ENCODE measurements at regions not wholly inside any gene's neighbourhood (a gene's known extent, or its start where the extent isn't known, plus 50 kb on each side); places are given as distances from the start of the nearest gene placed in this dataset.

DNA sequence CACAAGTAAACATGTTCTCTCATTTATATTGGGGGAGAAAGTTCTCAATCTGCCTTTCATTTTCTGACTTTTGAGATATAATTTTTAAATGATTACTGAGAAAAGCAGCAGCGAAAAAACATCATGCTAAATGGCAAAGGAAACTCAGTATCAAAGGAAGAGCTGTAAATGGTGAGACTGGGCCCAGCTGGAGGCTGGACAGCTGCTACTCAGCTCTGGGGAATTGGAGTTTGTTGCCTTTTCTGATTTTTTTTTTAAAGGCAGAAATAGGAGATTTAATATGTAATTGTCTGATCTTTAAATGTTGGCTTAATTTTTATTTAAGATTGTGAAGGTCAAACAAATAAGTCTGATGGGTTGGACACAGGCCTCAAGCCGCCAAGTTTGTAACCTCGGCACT lies 137.1 kb upstream of the TACR1 start:
- DNase-seq: no peak
- Histone ChIP-seq H3K9me3 (replicated peaks) (no peaks in the 10 kb centered on the region), H3K4me3 (no peak overlapping the region), H3K27ac (replicated peaks) (no peak overlapping the region), H3K36me3 (no peaks in the 10 kb centered on the region), H3K4me1 (no peaks in the 10 kb centered on the region), H3K27me3 (ENCODE audit: low read depth) (no peaks in the 10 kb centered on the region)
- TF ChIP-seq, protein P1, sequence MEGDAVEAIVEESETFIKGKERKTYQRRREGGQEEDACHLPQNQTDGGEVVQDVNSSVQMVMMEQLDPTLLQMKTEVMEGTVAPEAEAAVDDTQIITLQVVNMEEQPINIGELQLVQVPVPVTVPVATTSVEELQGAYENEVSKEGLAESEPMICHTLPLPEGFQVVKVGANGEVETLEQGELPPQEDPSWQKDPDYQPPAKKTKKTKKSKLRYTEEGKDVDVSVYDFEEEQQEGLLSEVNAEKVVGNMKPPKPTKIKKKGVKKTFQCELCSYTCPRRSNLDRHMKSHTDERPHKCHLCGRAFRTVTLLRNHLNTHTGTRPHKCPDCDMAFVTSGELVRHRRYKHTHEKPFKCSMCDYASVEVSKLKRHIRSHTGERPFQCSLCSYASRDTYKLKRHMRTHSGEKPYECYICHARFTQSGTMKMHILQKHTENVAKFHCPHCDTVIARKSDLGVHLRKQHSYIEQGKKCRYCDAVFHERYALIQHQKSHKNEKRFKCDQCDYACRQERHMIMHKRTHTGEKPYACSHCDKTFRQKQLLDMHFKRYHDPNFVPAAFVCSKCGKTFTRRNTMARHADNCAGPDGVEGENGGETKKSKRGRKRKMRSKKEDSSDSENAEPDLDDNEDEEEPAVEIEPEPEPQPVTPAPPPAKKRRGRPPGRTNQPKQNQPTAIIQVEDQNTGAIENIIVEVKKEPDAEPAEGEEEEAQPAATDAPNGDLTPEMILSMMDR (IDR thresholded peaks at IDR 0.05; ENCODE audit: borderline replicate concordance): no peak
- intact Hi-C loops (cut with micrococcal nuclease): no loop called here

DNA sequence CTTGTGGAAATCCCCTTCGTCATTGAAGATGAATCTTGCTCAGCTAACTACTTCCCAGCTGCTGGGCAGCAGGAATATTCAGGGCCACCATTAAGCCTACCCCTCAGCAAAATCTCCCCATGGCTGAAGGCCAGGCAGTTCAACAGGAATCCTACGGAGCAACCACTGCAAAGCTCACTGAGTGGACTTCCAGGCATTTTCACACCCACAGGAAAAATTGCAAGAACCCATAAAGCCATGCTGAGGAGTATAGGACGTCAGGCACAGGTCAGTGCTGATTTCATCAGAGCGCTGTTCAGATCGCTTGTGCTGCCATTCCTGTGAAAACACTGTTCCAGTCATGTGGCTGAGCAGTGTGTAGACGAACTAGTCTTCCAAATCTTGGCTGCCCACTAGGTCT lies 134.8 kb upstream of the TACR1 start:
- Histone ChIP-seq H3K9me3 (replicated peaks) (no peaks in the 10 kb centered on the region), H3K27me3 (ENCODE audit: low read depth) (no peaks in the 10 kb centered on the region), H3K36me3 (no peaks in the 10 kb centered on the region), H3K4me1 (no peaks in the 10 kb centered on the region), H3K4me3 (no peak overlapping the region), H3K27ac (replicated peaks) (no peak overlapping the region)
- DNase-seq: no peak
- intact Hi-C loops (cut with micrococcal nuclease): no loop called here
- TF ChIP-seq, protein P1 (IDR thresholded peaks at IDR 0.05; ENCODE audit: borderline replicate concordance): no peak

DNA sequence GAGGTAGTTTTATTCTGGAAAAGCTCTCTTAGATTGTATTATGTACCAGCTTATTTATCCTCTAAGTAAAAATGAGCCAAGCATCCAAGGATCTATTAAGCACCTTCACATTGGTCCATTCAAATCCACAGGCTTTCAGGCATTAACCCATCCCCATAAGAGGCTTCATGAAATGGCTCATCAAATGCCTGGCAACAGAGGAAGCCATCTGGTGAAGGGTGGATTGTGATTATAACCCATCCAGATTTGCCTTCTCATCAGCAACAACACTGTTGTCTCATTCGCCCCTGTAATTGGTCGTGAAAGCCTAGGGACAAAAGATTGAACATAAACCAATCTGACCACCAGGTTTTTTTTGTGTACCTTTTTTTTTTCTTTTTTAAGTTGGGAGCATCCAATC lies 134.3 kb upstream of the TACR1 start:
- no peak for DNase-seq
- H3K27me3 ChIP-seq (ENCODE audit: low read depth): no peaks in the 10 kb centered on the region
- H3K4me1 ChIP-seq: no peaks in the 10 kb centered on the region
- no peaks in the 10 kb centered on the region for H3K9me3 ChIP-seq (replicated peaks)
- H3K36me3 ChIP-seq: no peaks in the 10 kb centered on the region
- intact Hi-C loops (cut with micrococcal nuclease): no loop called here
- H3K4me3 ChIP-seq: no peak overlapping the region
- H3K27ac ChIP-seq (replicated peaks): no peak overlapping the region
- TF ChIP-seq, protein P1 (IDR thresholded peaks at IDR 0.05; ENCODE audit: borderline replicate concordance): no peak

DNA sequence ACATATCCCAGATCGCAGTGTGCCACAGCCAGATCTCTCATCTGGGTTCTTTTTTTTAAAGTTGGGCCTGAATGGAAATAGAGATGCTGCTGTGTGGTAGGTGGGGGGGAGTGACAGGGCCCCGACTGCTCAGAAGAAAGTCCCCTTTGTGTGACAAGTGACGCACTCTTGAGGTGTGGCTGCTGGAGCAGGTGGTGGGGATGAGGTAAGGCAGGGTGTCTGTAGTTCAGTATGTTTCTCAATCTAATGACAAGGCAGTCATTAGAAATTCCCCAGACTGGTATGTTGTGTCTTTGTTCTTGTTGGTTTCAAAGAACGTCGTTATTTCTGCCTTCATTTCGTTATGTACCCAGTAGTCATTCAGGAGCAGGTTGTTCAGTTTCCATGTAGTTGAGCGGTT lies 128.8 kb upstream of the TACR1 start:
- H3K4me1 ChIP-seq: peaks cover 6% of the 10 kb centered on the region
- no peaks in the 10 kb centered on the region for H3K27me3 ChIP-seq (ENCODE audit: low read depth)
- H3K4me3 ChIP-seq: no peak overlapping the region
- no peak for DNase-seq
- no peaks in the 10 kb centered on the region for H3K9me3 ChIP-seq (replicated peaks)
- intact Hi-C loops (cut with micrococcal nuclease): no loop called here
- TF ChIP-seq, protein P1 (IDR thresholded peaks at IDR 0.05; ENCODE audit: borderline replicate concordance): no peak
- no peak overlapping the region for H3K27ac ChIP-seq (replicated peaks)
- no peaks in the 10 kb centered on the region for H3K36me3 ChIP-seq

DNA sequence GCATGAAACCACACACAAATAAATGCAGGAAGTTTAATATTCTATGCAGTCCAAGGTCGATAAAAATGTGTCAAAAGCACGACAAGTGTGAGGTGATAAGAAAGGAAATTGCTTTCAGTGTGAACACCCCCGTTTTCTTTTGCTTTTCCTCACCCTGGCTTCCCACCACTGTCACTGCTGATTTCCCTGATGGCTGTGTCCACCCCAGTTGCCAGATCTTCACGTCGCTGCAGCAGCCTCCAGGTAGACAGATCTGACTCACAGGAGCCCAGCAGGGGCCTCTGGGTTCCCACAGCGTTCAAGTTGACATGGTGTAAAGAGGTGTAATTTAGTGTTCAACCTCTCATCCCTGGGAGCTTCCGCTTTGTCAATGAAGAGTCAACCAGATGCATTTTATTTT lies 128.0 kb upstream of the TACR1 start:
- no peak for DNase-seq
- TF ChIP-seq, protein P1 (IDR thresholded peaks at IDR 0.05; ENCODE audit: borderline replicate concordance): no peak
- peaks cover 6% of the 10 kb centered on the region for H3K4me1 ChIP-seq
- no peak overlapping the region for H3K27ac ChIP-seq (replicated peaks)
- no peak overlapping the region for H3K4me3 ChIP-seq
- H3K9me3 ChIP-seq (replicated peaks): no peaks in the 10 kb centered on the region
- H3K36me3 ChIP-seq: no peaks in the 10 kb centered on the region
- H3K27me3 ChIP-seq (ENCODE audit: low read depth): no peaks in the 10 kb centered on the region
- intact Hi-C loops (cut with micrococcal nuclease): no loop called here

DNA sequence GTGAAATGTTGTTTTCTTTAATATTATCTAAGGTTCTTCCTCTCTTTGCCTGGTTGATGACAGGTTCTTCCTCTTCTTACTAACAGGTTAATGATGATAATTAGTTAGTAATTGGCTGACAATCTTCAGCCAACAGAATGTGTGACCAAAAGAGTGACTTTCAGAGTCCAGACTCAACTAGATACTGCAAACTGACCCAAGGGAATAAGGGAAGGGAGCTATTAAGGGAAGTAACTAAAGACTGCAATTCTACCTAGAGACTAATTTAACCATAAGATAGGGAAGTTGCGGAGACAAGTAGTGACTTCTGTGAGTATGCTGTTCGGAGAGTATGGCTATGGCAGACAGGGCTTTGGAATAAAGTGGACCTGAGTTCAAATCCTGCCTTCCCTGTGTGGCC lies 127.3 kb upstream of the TACR1 start:
- H3K4me3 ChIP-seq: no peak overlapping the region
- no peaks in the 10 kb centered on the region for H3K27me3 ChIP-seq (ENCODE audit: low read depth)
- intact Hi-C loops (cut with micrococcal nuclease): no loop called here
- TF ChIP-seq, protein P1 (IDR thresholded peaks at IDR 0.05; ENCODE audit: borderline replicate concordance): no peak
- no peaks in the 10 kb centered on the region for H3K9me3 ChIP-seq (replicated peaks)
- peaks cover 6% of the 10 kb centered on the region for H3K4me1 ChIP-seq
- no peak overlapping the region for H3K27ac ChIP-seq (replicated peaks)
- DNase-seq: no peak
- H3K36me3 ChIP-seq: no peaks in the 10 kb centered on the region
